GM12873 (cell line): ENCODE measurements at regions not wholly inside any gene's neighbourhood (a gene's known extent, or its start where the extent isn't known, plus 50 kb on each side); places are given as distances from the start of the nearest gene placed in this dataset.

Experiments used
- TF ChIP-seq, protein P1 (sequence below): IDR thresholded peaks from 2 replicates; pipeline ENCODE4 v1.5.1; 2012; ENCODE audit warnings: low read depth, mild to moderate bottlenecking, moderate library complexity, low read length, control low read depth; ENCODE audit not compliant: insufficient read depth; ENCODE audit errors: missing control alignments

DNA sequence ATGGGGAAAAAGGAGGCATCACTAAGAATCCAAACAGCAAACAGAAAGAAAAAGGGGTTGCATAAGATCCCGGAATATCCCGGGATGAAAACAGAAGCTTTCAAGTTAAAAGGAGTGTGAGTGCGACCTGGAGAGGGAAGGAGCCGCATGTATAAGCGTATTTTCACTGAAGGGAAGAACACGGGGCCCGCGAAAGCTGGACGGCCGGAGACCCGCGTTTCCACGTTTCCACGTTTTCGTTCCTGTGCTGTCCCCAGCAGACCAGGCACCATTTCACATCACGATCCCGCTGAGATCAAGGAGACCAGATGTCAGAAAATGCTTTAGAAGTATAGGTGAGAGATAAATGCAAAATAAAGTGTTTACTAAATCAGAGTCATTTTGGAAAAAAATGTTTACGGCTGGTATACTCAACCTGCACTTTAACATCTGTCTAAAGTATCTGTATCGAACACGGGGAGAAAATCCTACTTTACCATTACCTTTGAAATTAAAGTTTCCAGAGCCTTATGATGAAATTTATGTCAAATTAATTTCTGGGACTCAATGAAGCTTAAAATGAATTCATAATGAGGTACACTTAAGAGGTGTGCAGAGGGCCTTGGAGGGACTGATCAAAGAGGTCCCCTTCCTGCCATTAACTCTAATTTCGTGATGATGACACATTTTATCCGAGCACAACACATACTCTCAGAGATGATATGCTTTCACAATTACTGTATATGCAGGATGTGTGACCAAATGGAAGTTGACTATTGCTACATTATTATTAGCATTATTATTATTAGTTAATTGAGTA, 71.0 kb upstream of the SALL3 start:
- TF ChIP-seq, protein P1, sequence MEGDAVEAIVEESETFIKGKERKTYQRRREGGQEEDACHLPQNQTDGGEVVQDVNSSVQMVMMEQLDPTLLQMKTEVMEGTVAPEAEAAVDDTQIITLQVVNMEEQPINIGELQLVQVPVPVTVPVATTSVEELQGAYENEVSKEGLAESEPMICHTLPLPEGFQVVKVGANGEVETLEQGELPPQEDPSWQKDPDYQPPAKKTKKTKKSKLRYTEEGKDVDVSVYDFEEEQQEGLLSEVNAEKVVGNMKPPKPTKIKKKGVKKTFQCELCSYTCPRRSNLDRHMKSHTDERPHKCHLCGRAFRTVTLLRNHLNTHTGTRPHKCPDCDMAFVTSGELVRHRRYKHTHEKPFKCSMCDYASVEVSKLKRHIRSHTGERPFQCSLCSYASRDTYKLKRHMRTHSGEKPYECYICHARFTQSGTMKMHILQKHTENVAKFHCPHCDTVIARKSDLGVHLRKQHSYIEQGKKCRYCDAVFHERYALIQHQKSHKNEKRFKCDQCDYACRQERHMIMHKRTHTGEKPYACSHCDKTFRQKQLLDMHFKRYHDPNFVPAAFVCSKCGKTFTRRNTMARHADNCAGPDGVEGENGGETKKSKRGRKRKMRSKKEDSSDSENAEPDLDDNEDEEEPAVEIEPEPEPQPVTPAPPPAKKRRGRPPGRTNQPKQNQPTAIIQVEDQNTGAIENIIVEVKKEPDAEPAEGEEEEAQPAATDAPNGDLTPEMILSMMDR, result no peak

DNA sequence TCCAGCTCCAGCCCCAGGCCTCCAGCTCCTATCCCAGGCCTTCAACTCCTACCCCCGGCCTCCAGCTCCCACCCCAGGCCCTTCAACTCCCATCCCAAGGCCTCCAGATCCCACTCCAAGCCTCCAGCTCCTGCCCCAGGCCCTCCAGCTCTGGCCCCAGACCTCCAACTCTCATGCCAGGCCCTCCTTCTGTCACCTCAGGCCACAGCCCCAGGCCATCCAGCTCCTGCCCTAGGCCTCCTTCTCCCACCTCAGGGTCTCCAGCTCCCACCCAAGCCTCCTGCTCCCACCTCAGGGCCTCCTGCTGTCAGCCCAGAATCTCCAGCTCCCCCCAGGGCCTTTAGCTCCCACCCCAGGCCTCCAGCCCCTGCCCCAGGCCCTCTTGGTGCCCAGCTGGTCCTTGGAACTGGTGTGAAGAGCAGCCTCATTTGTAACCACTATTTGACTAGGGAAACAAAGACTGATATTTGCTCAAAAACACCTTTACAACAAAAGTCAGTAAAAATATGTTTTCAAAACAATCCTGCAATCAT, 67.8 kb upstream of the SALL3 start:
- TF ChIP-seq, protein P1, result no peak

DNA sequence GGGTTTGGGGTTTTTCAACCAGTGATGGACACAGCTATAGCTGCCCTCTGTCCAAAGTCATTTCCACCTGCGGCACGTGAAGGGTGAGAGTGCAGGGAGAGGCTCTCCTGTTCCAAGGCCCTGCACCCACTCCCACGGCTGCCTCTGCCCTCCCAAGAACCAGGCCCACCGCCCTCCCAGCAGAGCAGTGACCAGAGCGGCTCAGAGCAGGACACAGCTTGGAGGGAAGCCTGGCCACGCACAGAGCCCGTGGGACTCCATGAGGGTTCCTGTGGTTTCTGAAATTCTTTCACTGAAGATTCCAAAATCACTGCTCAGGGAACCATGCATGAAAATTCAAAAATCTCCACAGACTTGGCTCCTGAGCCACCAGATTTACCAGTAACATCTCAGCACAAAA, 67.3 kb upstream of the SALL3 start:
- TF ChIP-seq, protein P1, result no peak

DNA sequence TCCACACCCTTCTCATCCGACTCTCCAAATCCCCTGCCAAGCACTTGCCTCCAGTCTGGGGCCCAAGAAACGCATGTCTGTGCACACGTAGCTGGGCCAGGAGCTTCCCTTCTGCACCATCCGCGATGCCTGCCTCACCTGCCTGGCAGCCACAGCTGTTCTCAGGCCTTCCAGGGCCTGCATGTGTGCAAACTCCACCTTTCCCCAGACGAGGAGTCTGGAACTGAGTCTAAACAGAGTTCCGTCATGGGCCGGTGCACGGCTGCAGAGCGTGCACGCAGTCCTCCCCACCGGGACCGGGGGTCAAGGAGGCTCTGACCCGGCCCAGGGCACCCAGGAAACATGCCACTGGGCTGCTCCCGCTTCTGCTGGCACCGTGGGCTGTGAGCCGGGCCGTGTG, 66.8 kb upstream of the SALL3 start:
- TF ChIP-seq, protein P1, result no peak

DNA sequence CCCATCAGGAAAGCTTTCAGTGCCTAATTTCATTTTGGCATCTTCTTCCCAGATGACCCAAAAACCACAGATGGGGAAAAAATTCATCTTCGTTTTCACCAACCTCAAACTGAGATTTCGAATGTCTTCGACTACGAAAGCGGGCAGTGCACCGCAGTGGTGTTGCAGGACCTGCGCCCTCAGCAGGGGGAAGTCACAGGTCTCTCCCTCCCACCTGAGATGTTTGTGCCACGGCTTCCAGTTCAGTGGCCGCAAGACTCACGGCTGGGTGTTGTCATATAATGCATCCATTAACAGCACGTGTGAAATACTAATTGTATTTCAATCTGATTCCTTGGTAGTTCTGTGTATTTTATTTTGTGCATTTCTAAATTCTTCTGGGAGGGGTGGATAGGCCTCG, 66.2 kb upstream of the SALL3 start:
- TF ChIP-seq, protein P1, result no peak

DNA sequence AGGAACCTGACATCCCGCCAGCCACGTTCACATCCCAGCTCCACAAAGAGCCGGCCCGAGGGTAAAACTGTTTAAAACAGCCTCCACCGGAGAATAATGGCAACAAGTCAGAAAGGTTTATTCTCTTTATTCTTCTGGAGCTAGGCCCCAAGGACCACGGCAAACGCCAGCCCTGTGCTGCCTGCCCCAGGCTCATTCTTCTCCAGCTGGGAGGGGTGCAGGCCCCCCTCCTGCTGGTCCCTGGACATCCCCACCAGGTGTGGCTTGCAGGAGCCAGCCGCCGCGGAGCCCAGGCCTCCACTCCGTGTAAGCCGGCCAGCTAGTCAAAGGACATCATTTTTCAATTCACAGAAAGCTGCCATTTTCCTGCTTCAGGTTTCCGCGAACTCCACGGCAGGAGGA, 65.8 kb upstream of the SALL3 start:
- TF ChIP-seq, protein P1, result no peak

DNA sequence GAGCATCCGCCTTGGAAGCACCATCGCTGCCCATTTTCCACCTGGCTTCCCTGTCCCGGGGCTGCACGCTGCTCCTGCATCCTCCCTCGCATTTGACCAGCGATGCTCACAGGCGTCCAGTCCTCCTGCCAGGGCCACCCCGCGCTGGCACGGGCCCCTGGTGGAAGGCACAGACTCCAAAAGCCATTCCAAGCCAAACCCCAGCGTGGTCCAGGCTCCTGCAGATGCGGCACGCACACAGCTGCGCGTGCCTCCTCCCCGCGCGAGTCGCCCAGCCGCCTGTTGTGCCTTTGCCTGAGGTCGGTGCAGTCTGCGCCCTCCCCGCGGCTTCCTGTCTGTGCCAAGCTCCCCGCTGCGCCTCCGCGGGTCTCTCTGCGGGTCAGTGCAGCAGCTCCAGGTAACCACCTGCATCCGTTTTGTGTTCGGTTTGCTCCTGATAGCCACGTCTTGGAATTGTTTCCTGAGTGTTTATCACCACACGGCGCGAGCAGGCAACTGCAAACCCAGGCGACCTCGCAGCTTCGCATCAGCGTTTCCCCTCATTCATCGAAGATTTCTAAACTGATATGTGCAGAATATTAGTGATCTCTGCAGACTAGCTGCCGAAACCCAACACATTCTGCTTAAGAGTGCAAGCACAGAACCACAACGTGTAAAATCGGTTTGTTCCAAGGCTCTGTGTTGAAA, 65.2 kb upstream of the SALL3 start:
- TF ChIP-seq, protein P1, result no peak
